Ureter (tissue), 1 donor: ENCODE measurements at regions not wholly inside any gene's neighbourhood (a gene's known extent, or its start where the extent isn't known, plus 50 kb on each side); places are given as distances from the start of the nearest gene placed in this dataset.
"Not testable (repeated sequence)": the region's sequence is repeated elsewhere in the genome, so short reads cannot be mapped to it uniquely, and the experiment has no call there.

ENCODE experiments used
- DNase-seq: peaks from one replicate; pipeline ENCODE4 v3.0.0-alpha.2; 2020; ENCODE audit warnings: low spot score
- donor health status: DM: yes; HTN: yes; CAD: no.

GRCh38 chr1:60950224-60951063, 131.9 kb upstream of the NFIA start:
- DNase-seq, result no peak

- no peak for DNase-seq
These were observed 132.5 kb upstream of the NFIA start for GRCh38 chr1:60949826-60950197.

DNA sequence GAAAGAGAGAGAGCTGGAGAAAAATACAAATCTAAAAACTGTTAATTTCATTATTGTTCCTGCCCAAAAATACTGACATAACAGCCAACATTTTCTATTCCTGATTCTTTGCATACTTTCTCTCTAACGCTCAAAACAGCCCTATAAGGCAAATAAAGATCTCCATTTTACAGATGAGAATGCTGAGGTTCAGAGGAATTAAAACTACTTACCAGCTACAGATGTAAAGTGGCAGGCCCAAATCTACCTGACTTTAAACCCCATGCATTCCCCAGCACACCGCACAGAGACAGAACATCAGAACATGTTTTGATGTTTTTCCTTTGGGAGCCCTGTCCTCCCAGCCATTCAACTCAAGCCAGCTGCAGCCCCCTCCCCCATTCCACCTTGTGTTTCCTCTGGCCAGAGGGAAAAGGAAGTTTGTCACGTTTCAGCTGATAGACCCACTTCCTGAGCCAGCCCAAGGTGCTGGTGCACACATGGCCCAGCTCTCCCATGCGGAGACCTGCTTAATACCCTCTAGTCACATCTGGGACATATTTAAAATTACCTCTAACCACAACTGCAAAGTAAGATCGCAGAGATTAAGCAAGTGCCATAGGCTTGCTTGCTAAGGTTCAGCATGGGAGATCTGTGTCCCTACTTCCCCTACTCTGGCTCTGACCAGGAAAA, 133.1 kb upstream of the NFIA start:
- DNase-seq, result no peak

DNA sequence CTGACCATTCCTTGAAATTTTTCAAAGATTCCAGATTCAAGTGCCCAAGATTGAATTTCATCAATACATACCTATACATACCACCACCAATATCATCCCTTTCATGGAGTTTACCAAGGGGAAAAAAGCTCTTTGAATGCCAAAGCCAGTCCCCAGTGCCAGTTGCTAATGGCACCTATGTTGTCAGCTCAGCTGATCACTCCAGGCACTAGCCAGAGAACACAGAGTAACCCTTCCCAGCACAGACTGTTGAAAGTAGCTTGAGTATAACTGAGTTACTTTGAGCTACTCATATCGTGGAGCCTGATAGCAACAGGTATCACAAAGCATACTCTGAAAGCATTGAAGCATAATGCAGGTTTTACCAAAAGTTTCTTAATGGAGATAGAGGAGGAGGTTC, 133.9 kb upstream of the NFIA start:
- DNase-seq, result no peak

DNA sequence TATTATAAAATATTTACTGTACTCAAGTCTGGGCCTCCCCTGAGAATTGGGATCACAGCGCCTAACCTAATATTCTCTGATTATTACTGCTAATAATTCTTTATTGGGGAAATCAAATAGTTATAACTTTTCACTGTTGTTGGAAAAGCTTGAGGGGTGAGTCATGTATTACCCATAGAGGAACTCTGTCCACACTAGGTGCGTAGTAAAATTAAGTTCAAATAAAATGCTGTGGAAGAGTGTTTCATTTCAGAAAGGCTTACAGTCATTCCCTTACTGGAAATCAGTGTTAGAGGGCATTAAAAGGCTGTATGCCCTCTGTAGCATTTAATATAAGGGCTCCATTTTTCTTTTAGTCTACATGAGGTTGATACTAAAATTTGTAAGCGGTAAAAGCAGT, 135.0 kb upstream of the NFIA start:
- DNase-seq, result no peak

DNA sequence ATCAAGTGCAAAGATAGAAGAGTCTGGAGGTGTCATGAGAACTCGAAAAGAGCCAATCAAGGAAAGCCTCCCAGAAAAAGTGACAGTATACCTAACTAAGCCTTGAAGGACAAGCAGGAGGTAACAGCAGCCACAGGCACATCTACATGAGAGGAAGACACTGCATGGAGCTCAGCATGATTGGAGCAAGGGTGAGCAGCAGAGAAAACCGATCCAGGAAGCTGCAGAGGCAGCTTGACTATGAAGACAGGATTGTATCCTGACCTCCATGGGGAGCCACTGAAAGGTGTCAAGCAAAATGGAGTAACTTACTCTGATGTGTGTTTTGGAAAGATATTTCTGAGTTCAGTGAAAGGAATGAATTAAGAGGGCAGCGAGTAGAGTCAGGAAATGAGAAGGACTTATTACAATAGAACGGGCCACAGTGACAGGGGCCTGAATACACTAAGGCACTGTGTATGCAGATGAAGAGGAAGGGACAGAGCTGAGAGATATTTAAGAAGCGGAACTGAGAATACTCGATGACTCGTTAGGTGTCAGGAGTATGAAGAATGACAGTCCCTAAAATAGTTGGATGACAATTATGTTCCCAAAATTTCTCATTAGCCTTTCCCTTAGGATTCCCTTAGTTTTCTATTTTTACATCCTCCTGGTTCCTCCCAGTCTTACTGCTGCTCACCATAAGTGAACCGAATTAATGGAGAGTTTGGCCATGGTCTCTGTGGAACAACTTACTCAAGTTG, 139.3 kb upstream of the NFIA start:
- no peak for DNase-seq

GRCh38 chr1:60942291-60942690, 140.1 kb upstream of the NFIA start:
- peak; percentile 55 for DNase-seq

GRCh38 chr1:60940685-60941084, 141.7 kb upstream of the NFIA start:
- DNase-seq, result not testable (repeated sequence)

DNA sequence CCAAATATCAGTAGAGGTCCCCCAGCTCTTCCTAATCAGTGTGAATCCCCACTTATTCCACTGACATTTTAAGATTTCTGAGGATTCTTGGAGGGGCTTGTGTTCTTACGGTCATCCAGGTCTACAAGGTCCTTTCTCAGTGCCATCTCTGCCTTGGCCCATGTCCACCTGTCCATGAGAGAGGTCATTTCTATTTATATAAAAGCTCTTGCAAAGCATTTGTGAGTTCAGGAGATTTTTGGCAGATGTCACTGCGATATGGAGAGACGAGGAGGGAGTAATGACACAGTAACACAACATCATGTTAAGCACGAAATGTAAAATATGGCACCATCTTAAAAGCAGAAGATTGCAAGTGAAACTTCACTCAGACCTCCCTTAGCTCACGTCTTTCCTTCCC, 144.6 kb upstream of the NFIA start:
- no peak for DNase-seq

DNA sequence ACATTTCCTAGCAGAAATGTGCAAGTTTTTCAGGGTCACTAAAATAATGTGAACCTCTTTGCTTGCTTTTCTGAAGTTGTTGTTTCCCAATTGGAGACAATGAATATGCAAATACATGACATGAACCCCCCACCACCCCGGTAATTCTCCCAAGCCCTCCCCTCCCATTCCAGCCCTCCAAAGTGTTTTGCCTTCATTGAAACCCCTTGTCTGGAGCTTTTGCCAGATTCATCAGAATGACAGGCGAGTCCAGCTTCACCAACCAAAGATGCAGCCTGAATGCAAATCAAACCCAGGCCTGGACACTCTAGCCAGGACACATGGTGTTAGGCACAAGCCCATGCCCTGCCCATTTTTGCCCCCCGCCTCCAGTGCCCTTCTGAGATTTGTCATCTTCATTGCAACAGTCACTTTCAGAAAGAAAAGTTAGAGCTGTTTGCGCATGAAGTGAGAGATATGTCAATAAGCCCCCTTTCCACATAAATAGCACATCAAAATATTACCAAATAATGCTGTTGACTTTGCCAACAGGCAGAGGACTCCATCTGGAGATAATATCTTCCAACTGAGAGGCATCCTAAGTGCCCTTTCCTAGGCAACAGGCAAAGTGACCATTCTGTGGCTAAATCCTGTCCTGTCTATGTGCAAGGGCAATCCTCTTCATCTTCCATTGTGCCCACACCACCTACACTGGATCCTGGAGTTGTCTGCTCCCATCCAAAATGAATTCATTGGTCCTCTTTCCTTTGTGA, 145.6 kb upstream of the NFIA start:
- no peak for DNase-seq

DNA sequence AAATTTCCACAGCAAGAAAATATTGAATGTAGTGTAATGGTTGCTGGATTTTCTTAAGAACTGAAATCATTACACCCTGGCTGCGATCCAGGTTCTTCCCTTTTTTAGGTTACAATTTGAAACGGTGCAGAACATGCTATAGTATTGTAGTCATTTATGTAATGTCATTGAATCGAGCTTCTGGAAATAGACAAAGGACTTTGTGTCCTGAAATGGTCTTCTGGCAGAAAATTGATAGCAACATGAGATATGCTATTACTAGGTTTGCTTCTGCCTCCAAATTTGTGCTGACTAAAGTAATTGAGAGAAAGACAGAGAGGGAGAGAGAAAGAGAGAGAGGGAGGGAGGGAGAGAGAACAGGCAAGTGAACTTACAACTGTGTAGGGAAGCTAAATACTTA, 146.2 kb upstream of the NFIA start:
- no peak for DNase-seq

DNA sequence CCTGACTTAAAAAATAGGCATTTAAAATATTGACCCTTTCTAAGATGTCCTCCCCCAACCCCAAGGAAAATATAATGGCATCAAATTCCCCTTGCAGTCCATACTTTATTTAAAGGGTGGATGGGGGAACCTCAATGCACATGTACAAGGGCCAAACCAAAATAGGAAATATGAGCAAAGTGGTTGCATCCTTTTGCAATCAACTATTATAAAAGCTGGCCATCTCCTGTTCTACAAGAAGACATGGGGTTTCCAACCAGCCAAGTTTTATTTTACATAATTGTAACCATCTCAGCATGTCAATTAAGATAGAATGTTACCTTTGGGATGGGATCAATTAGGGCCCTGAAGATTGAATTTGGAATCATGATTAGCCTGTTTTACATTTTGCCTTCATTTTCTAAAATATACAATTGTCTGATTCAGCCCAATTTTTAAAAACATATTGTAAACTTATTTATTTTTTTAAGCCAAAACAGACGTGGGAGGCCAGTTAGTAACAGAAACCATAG, 146.7 kb upstream of the NFIA start:
- no peak for DNase-seq

GRCh38 chr1:60930130-60930529, 152.2 kb upstream of the NFIA start:
- no peak for DNase-seq

DNA sequence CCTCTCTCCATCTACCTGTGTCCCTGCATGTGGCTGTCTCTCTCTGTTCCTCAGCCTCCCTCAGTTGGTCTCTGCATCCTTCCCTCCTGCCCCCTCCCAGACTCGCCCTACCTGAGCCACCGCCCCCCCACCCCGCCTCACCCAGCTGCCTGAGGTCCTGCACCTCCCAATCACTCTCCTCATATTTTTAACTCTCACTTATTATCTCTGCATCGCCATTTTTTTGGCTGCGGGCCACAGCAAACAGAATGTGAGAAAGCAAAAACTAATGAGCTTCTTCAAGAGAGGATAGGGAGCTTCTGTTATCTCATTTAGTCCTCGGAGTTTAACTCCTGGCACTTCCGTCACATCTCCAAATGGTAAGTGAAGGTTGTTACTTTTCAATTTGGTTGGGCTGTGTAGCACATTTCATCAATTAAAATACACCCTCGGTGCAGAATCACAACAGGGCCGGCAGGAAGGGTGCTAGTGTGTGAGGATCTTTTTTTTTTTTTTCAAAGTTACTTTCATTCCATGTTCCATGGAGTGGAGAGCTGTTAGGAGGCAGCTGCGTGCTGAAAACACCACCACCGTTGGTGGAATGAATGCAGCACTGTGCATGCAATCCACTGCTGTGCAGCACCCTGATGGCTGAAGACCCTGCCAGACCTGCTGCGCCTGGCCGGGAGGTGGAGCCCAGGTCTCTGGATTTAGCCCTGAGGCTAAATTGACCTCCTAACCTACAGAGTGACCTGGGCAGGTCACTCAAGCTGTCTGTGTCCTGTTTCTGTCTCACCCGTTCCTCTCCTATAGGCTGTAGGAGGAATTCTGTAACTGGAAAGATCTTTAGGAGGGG, 157.2 kb upstream of the NFIA start:
- DNase-seq, result no peak

DNA sequence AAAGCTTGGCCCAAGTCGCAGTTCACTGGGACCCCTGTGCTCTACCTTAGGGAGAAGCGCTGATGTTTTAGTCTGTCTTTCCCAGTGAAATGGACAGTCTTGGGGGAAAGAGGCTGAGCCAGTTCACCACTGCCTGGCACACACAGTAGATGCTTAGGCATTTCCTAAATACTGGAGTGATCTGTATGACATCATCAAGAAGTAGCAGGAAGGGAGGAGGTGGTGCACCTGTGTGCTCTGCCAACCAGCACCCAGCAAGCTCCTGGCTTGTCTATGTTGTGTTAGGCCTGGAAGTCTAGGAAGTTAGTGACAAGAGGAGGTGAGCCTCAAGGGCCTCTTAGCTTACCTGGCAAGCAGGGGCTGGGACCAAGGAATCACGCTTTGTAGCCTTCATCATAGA, 158.2 kb upstream of the NFIA start:
- no peak for DNase-seq

DNA sequence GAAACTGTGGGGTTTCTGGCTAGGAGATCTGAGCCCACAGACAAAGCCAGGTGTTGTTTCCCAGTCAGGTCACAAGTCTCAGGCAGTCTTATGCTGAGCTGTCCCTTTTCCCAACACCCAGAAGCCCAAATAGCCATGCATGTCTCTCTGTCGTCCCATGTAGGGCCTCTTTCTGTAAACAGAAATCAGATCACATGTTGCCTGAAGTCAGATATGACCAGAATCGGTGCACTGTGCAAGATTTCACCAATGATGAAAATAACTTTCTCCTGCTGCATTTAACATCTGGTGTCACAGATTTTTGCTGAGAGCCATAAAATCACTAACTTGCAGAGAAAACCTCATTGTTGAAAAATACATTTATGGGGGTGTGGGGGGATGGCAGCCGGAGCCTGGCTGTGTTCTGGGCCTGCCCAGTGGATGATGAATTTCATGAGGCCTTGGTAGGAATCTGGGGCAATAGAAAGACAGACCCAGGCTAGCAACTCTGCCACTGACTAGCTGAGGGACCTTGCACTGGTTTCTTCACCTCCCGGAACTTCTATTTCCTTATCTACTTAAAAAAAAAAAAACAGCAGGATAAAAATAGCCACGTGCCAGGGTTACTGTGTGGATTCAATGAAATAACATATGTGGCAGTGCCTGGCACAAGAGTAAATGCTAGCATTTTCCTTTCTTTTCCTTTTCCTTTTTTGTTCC, 158.8 kb upstream of the NFIA start:
- DNase-seq, result no peak

GRCh38 chr1:60922304-60922703, 160.1 kb upstream of the NFIA start:
- no peak for DNase-seq

GRCh38 chr1:60921175-60921574, 161.2 kb upstream of the NFIA start:
- no peak for DNase-seq

GRCh38 chr1:60920561-60920960, 161.8 kb upstream of the NFIA start:
- DNase-seq, result no peak

DNA sequence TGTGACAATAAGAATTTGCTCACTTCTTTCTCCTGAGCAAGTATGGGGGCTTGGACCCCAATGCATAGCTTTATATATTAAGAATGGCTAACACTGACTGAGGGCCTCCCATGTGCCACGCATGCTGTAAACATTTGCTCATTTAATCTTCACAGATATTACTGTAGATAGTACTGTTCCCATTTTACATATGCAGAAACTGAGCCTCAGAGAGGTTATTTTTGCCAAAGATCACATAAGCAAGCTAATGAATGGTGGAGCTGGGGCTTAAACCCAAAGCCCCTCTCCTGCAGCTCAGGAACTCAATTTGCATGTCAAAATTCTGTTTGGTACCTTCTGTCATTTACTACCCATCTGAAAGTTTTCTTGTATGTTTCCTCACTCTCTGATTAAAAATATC, 163.5 kb upstream of the NFIA start:
- DNase-seq, result no peak
